Ishikawa (cell line): ENCODE measurements at regions not wholly inside any gene's neighbourhood (a gene's known extent, or its start where the extent isn't known, plus 50 kb on each side); places are given as distances from the start of the nearest gene placed in this dataset.

Experiments used
- CEBPB ChIP-seq: IDR thresholded peaks from 2 replicates; pipeline ENCODE4 v1.6.1; 2012
- CREB1 ChIP-seq: IDR thresholded peaks from 2 replicates; pipeline ENCODE4 v1.6.1; 2012; ENCODE audit warnings: low read depth
- EGR1 ChIP-seq: IDR thresholded peaks from 2 replicates; pipeline ENCODE4 v1.6.1; 2012
- EP300 ChIP-seq: IDR thresholded peaks from 2 replicates; pipeline ENCODE4 v1.6.1; 2012; ENCODE audit warnings: borderline replicate concordance
- FOXM1 ChIP-seq: IDR thresholded peaks from 2 replicates; pipeline ENCODE4 v1.6.1; 2012; ENCODE audit warnings: low read depth, borderline replicate concordance
- NFIC ChIP-seq: IDR thresholded peaks from 2 replicates; pipeline ENCODE4 v1.6.1; 2012
- RAD21 ChIP-seq: IDR thresholded peaks from 2 replicates; pipeline ENCODE4 v1.6.1; 2012; ENCODE audit warnings: low read depth
- TAF1 ChIP-seq: IDR thresholded peaks from 2 replicates; pipeline ENCODE4 v1.6.1; 2012; ENCODE audit warnings: low read depth, mild to moderate bottlenecking
- TCF12 ChIP-seq: IDR thresholded peaks from 2 replicates; pipeline ENCODE4 v1.6.1; 2012; ENCODE audit warnings: low read depth
- TEAD4 ChIP-seq: IDR thresholded peaks from 2 replicates; pipeline ENCODE4 v1.6.1; 2012
- YY1 ChIP-seq: IDR thresholded peaks from 2 replicates; pipeline ENCODE4 v1.6.1; 2012; ENCODE audit warnings: low read depth
- ZBTB7A ChIP-seq: IDR thresholded peaks from 2 replicates; pipeline ENCODE4 v1.6.1; 2012; ENCODE audit warnings: low read depth
- TF ChIP-seq, protein P1 (sequence below): IDR thresholded peaks from 2 replicates; pipeline ENCODE4 v1.6.1; 2012
- TF ChIP-seq, protein P2 (sequence below): IDR thresholded peaks from 2 replicates; pipeline ENCODE4 v1.6.1; 2012; ENCODE audit warnings: low read depth, mild to moderate bottlenecking
- TF ChIP-seq, protein P3 (sequence below): IDR thresholded peaks from 2 replicates; pipeline ENCODE4 v1.6.1; 2012

DNA sequence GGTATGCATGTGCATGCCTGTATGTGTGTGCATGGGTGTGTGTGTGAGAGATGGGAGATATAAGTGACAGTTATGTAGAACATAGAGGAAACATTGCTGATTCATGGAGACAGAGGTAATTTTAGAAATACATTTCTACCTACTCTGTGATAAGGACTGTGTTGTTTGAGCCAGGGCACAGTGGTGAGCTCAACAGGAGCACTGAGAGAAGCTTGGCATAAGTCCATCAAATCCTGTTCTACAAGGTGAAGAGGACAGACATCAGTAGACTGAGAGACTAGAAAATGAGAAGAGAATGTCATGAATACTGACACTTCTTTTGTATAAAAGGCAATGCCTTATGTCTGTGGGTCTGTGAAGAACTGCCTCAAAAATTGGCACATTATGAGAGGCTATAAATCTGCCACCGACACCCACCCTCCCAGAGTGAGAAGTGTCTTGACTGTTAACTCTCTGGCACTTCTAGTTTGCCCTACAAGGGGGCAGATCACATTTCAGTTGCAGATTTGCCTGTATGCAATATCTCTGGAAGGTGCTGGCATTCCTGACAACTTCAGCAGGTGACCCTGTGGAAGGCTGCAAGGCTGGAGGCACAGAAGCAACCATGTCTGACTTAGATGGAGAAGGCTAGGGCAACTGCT, 962.3 kb upstream of the NRXN1 start:
- TF ChIP-seq NFIC (peak; percentile 60), EP300 (no peak)

DNA sequence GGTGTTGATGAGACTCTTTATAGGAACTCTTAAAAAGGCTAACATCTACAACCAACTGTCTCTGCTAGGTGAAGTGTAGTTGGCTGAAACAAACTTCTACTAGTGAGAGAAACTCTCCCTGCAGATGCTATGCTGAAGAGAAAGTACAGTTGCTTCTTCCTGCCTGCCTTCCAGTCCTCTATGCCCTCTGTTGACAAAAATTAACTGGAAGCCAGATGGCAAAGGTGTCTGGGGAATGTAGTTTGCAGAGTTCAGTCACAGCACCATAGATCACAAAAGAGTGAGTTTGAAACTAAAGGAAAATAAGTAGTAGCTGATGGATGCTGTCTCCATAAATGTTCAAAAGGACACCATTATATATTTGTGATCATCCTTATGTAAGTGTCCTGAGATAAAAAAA, 958.8 kb upstream of the NRXN1 start:
- TF ChIP-seq YY1 (no peak), ZBTB7A (no peak), TEAD4 (no peak), RAD21 (no peak), FOXM1 (no peak), TAF1 (no peak), TCF12 (no peak)
- TF ChIP-seq, protein P1, sequence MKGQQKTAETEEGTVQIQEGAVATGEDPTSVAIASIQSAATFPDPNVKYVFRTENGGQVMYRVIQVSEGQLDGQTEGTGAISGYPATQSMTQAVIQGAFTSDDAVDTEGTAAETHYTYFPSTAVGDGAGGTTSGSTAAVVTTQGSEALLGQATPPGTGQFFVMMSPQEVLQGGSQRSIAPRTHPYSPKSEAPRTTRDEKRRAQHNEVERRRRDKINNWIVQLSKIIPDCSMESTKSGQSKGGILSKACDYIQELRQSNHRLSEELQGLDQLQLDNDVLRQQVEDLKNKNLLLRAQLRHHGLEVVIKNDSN: no peak
- TF ChIP-seq, protein P2, sequence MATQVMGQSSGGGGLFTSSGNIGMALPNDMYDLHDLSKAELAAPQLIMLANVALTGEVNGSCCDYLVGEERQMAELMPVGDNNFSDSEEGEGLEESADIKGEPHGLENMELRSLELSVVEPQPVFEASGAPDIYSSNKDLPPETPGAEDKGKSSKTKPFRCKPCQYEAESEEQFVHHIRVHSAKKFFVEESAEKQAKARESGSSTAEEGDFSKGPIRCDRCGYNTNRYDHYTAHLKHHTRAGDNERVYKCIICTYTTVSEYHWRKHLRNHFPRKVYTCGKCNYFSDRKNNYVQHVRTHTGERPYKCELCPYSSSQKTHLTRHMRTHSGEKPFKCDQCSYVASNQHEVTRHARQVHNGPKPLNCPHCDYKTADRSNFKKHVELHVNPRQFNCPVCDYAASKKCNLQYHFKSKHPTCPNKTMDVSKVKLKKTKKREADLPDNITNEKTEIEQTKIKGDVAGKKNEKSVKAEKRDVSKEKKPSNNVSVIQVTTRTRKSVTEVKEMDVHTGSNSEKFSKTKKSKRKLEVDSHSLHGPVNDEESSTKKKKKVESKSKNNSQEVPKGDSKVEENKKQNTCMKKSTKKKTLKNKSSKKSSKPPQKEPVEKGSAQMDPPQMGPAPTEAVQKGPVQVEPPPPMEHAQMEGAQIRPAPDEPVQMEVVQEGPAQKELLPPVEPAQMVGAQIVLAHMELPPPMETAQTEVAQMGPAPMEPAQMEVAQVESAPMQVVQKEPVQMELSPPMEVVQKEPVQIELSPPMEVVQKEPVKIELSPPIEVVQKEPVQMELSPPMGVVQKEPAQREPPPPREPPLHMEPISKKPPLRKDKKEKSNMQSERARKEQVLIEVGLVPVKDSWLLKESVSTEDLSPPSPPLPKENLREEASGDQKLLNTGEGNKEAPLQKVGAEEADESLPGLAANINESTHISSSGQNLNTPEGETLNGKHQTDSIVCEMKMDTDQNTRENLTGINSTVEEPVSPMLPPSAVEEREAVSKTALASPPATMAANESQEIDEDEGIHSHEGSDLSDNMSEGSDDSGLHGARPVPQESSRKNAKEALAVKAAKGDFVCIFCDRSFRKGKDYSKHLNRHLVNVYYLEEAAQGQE: no peak

DNA sequence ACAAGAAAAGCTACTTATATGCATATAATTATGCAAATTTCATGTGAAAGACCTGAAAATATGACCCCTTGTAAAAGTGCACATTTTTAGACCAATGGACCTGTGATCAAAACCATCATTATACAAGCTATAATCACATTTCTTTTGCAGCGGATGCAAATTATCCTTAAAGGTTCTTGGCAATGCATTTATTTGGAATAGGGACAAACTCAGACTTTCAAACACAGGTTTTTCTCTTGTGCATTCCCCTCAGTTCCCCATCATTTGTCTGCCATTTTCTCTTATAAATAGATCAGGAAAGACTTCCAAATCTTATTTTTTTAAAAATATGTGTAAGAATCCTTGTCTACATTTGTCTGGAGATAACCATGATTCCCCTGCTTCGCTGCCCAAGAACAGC, 954.2 kb upstream of the NRXN1 start:
- TF ChIP-seq TCF12: no peak
- no peak for TF ChIP-seq TEAD4
- no peak for TF ChIP-seq NFIC
- TF ChIP-seq EGR1: no peak
- no peak for TF ChIP-seq FOXM1
- no peak for TF ChIP-seq EP300
- TF ChIP-seq, protein P1: no peak
- TF ChIP-seq, protein P3, sequence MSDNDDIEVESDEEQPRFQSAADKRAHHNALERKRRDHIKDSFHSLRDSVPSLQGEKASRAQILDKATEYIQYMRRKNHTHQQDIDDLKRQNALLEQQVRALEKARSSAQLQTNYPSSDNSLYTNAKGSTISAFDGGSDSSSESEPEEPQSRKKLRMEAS: no peak
- TF ChIP-seq ZBTB7A: no peak
- TF ChIP-seq, protein P2: no peak
- TF ChIP-seq CREB1: no peak
- TF ChIP-seq CEBPB: no peak
- no peak for TF ChIP-seq YY1
- no peak for TF ChIP-seq RAD21
- TF ChIP-seq TAF1: no peak

DNA sequence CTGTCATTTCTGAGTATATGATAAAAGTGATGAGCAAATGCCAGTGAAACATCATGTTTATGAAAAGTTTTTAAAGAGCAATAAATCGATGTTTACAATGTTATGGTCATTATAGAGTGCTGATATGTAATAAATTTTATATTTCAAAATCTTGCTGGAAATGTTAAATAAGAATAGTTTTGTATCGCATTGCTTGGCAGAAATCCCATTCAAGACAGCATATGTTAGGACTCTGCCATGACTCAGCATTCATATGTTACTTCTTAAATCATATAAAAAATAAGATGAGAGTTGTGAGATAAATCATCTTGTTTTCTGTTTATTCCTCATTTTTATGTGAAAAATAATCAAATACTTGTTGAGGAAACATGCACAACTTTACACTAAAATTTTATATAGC, 949.9 kb upstream of the NRXN1 start:
- TF ChIP-seq, protein P1: no peak
- TF ChIP-seq TEAD4: no peak
- TF ChIP-seq, protein P2: no peak
- no peak for TF ChIP-seq RAD21
- TF ChIP-seq EGR1: no peak
- TF ChIP-seq CEBPB: no peak
- no peak for TF ChIP-seq TAF1
- TF ChIP-seq EP300: no peak
- no peak for TF ChIP-seq FOXM1
- TF ChIP-seq YY1: no peak
- TF ChIP-seq ZBTB7A: no peak

DNA sequence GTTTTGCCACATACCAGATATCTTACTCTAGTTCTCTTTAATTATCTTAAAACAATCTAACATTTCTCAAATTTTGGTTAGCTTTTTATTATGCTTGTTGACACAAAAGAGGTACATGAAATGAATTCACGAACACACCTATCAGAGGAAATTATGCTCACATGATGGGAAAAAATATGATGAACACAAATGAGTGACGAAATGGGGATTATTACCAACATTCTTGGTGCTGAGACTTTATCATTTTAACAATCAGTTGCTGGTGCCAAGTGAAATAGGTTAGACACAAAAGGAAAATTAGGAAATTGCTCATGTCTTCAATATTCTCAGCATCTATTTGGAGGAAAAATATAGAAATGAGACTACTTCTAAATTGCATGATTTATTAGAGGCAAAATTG, 944.7 kb upstream of the NRXN1 start:
- TF ChIP-seq YY1 (no peak), FOXM1 (no peak), CREB1 (no peak), TCF12 (no peak), ZBTB7A (no peak), NFIC (no peak), RAD21 (no peak), EP300 (no peak), EGR1 (no peak)
- TF ChIP-seq, protein P2: no peak
- TF ChIP-seq, protein P3: no peak
